SK-N-SH (cell line): ENCODE measurements at regions not wholly inside any gene's neighbourhood (a gene's known extent, or its start where the extent isn't known, plus 50 kb on each side); places are given as distances from the start of the nearest gene placed in this dataset.

ENCODE experiments used
- EP300 ChIP-seq, 2 experiments: IDR thresholded peaks; 2 replicates each; pipeline versions ENCODE4 v1.4.0 to v1.6.1; 2012; ENCODE audit warnings: borderline replicate concordance in 1 of 2, low read depth in 1 of 2, low read length in 1 of 2
- EZH2phosphoT487 ChIP-seq: fragments of 200-600 bp; sonication (generic); IDR thresholded peaks from 2 replicates; pipeline ENCODE4 v1.6.1; 2017; ENCODE audit warnings: low read depth, mixed run types, mild to moderate bottlenecking, antibody characterized with exemption, moderate library complexity, borderline replicate concordance
- FOXJ3 ChIP-seq: sonication (generic); formaldehyde crosslinking; IDR thresholded peaks from 2 replicates; pipeline ENCODE4 v1.5.1; 2020; ENCODE audit warnings: mild to moderate bottlenecking, missing genetic modification reagents
- RAD21 ChIP-seq: IDR thresholded peaks from 2 replicates; pipeline ENCODE4 v1.6.1; 2012; ENCODE audit warnings: mild to moderate bottlenecking, low read length
- REST ChIP-seq: IDR thresholded peaks from 2 replicates; pipeline ENCODE4 v1.6.1; 2012; ENCODE audit warnings: mild to moderate bottlenecking, low read depth, low read length, moderate library complexity
- RFX5 ChIP-seq: IDR thresholded peaks from 2 replicates; pipeline ENCODE4 v1.6.1; 2012; ENCODE audit warnings: mild to moderate bottlenecking, improper control_type of control experiment, low read length
- SMC3 ChIP-seq: IDR thresholded peaks from 2 replicates; pipeline ENCODE4 v1.6.1; 2012; ENCODE audit warnings: low read depth, low read length, improper control_type of control experiment
- USF2 ChIP-seq: fragments of 150-350 bp; IDR thresholded peaks from 2 replicates; pipeline ENCODE4 v1.6.1; 2017; ENCODE audit warnings: antibody characterized with exemption, low read length, low read depth, borderline replicate concordance
- YY1 ChIP-seq: IDR thresholded peaks from 2 replicates; pipeline ENCODE4 v1.4.0; 2012; ENCODE audit warnings: low read depth, mild to moderate bottlenecking
- TF ChIP-seq, protein P1 (sequence below): fragments of 200-600 bp; sonication (generic); IDR thresholded peaks from 2 replicates; pipeline ENCODE4 v1.6.1; 2017; ENCODE audit warnings: antibody characterized with exemption, mild to moderate bottlenecking, moderate library complexity

DNA sequence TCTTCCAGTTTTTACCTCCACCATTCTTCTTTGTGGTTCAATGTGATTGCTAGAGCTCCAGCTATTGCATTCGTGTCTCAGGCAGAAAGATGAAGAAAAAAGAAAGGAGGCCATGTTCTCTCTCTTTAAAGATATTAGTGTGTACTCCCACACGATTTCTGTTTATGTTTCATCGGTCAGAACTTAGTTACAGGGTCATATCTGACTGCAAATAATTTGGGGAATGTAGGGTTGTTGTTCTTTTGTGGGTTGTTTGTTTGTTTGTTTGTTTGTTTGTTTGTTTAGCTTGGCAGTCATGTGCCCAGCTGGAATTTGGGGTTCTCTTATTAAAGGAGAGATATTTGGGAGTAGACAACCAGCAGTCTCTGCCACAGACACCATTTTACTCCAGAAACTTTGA is 53.6 kb upstream of the PIK3CG start:
- TF ChIP-seq FOXJ3 (no peak), EZH2phosphoT487 (no peak), REST (no peak), YY1 (no peak), RAD21 (no peak), RFX5 (no peak), USF2 (no peak), EP300 (IDR thresholded peaks at IDR 0.05; ENCODE audit: borderline replicate concordance in 1 of 2, low read depth in 1 of 2, low read length in 1 of 2) (no peak), SMC3 (no peak)
- TF ChIP-seq, protein P1, sequence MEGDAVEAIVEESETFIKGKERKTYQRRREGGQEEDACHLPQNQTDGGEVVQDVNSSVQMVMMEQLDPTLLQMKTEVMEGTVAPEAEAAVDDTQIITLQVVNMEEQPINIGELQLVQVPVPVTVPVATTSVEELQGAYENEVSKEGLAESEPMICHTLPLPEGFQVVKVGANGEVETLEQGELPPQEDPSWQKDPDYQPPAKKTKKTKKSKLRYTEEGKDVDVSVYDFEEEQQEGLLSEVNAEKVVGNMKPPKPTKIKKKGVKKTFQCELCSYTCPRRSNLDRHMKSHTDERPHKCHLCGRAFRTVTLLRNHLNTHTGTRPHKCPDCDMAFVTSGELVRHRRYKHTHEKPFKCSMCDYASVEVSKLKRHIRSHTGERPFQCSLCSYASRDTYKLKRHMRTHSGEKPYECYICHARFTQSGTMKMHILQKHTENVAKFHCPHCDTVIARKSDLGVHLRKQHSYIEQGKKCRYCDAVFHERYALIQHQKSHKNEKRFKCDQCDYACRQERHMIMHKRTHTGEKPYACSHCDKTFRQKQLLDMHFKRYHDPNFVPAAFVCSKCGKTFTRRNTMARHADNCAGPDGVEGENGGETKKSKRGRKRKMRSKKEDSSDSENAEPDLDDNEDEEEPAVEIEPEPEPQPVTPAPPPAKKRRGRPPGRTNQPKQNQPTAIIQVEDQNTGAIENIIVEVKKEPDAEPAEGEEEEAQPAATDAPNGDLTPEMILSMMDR, result no peak
